Fibroblast of lung (primary cell): ENCODE measurements at regions not wholly inside any gene's neighbourhood (a gene's known extent, or its start where the extent isn't known, plus 50 kb on each side); places are given as distances from the start of the nearest gene placed in this dataset.

Experiments used
- DNase-seq, 2 donors: peaks; one replicate each; pipeline versions ENCODE4 v3.0.0 to v3.0.0-alpha.2; 2010; ENCODE audit warnings: low read depth in 2 of 2
- H2AFZ ChIP-seq: 2 replicates; pipeline ENCODE4 v1.5.1; 2012; ENCODE audit warnings: low read length, control low read depth, inconsistent platforms
- H3K27ac ChIP-seq: 2 replicates; pipeline ENCODE4 v1.5.1; 2011; ENCODE audit warnings: low read length, control low read depth; ENCODE audit not compliant: insufficient read depth
- H3K27me3 ChIP-seq: 2 replicates; pipeline ENCODE4 v1.5.1; 2011; ENCODE audit warnings: mild to moderate bottlenecking, low read length; ENCODE audit not compliant: control insufficient read depth, insufficient read depth
- H3K36me3 ChIP-seq: 2 replicates; pipeline ENCODE4 v1.5.1; 2011; ENCODE audit warnings: low read length; ENCODE audit not compliant: control insufficient read depth, insufficient read depth
- H3K4me1 ChIP-seq: 2 replicates; pipeline ENCODE4 v1.5.1; 2011; ENCODE audit warnings: low read length; ENCODE audit not compliant: control insufficient read depth, insufficient read depth; ENCODE audit errors: extremely low read depth
- H3K4me2 ChIP-seq: 2 replicates; pipeline ENCODE4 v1.5.1; 2011; ENCODE audit warnings: low read length, control low read depth; ENCODE audit not compliant: insufficient read depth; ENCODE audit errors: extremely low read depth
- H3K4me3 ChIP-seq, 4 experiments: fragments of 200-600 bp in 1 of 4; sonication (generic) in 1 of 4; replicated peaks in 1 of 4; 2 replicates each; pipeline ENCODE4 v1.5.1; 2011 to 2016; ENCODE audit warnings: low read length in 4 of 4, low read depth in 3 of 4, mild to moderate bottlenecking in 3 of 4, control low read depth in 2 of 4, inconsistent platforms in 1 of 4, mixed read lengths in 1 of 4; ENCODE audit not compliant: insufficient read depth in 1 of 4; ENCODE audit errors: control extremely low read depth in 1 of 4
- H3K79me2 ChIP-seq: 2 replicates; pipeline ENCODE4 v1.5.1; 2012; ENCODE audit warnings: mild to moderate bottlenecking, low read length, inconsistent platforms; ENCODE audit not compliant: control insufficient read depth, insufficient read depth
- H3K9ac ChIP-seq: 2 replicates; pipeline ENCODE4 v1.5.1; 2011; ENCODE audit warnings: mild to moderate bottlenecking, low read length, control low read depth; ENCODE audit not compliant: insufficient read depth
- H3K9me3 ChIP-seq: 2 replicates; pipeline ENCODE4 v1.5.1; 2012; ENCODE audit warnings: low read depth, low read length; ENCODE audit not compliant: control insufficient read depth, insufficient read depth
- H4K20me1 ChIP-seq: 2 replicates; pipeline ENCODE4 v1.5.1; 2011; ENCODE audit warnings: low read length; ENCODE audit not compliant: control insufficient read depth, insufficient read depth; ENCODE audit errors: extremely low read depth
- EZH2 ChIP-seq: IDR thresholded peaks from 2 replicates; pipeline ENCODE4 v1.5.1; 2012; ENCODE audit warnings: low read length, control low read depth, mild to moderate bottlenecking; ENCODE audit errors: missing control alignments
- TF ChIP-seq, protein P1 (sequence below), 2 donors: IDR thresholded peaks in 1 of 2; conservative IDR thresholded peaks in 1 of 2; 1 replicate in 1 of 2; 2 replicates in 1 of 2; pipeline ENCODE4 v1.5.1; 2011 to 2012; ENCODE audit warnings: low read length in 2 of 2, control low read depth in 1 of 2, inconsistent platforms in 1 of 2, low read depth in 1 of 2, mild to moderate bottlenecking in 1 of 2

DNA sequence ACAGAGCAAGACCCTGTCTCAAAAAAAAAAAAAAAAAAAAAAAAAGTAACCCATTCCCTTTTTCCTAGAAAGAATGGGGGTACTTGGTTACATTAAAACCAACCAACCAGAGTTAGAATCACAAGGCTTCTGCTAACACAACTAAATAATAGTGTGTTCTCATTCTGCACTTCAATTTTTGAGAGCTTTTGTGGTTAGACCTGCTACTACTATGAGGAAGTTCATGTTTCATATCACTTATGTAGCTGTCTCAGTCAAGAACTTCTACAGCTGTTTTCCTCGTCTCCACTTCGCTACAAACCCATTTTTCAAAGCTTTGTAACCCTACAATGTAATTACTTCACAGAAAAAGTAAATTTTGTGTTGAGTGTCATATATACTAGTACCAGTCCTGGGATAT is 58.3 kb downstream of the PDHA2 start:
- H3K4me2 ChIP-seq: no peak overlapping the region
- TF ChIP-seq, protein P1, sequence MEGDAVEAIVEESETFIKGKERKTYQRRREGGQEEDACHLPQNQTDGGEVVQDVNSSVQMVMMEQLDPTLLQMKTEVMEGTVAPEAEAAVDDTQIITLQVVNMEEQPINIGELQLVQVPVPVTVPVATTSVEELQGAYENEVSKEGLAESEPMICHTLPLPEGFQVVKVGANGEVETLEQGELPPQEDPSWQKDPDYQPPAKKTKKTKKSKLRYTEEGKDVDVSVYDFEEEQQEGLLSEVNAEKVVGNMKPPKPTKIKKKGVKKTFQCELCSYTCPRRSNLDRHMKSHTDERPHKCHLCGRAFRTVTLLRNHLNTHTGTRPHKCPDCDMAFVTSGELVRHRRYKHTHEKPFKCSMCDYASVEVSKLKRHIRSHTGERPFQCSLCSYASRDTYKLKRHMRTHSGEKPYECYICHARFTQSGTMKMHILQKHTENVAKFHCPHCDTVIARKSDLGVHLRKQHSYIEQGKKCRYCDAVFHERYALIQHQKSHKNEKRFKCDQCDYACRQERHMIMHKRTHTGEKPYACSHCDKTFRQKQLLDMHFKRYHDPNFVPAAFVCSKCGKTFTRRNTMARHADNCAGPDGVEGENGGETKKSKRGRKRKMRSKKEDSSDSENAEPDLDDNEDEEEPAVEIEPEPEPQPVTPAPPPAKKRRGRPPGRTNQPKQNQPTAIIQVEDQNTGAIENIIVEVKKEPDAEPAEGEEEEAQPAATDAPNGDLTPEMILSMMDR (conservative IDR thresholded peaks at IDR 0.05 in 1 of 2, IDR thresholded peaks at IDR 0.05 in 1 of 2; ENCODE audit: low read depth in 1 of 2, low read length in 2 of 2): no peak
- no peak for TF ChIP-seq EZH2
- H3K4me1 ChIP-seq: no peaks in the 10 kb centered on the region
- no peak overlapping the region for H3K4me3 ChIP-seq
- no peaks in the 10 kb centered on the region for H3K9me3 ChIP-seq
- H3K27ac ChIP-seq: no peak overlapping the region
- H4K20me1 ChIP-seq: no peaks in the 10 kb centered on the region
- no peaks in the 10 kb centered on the region for H3K79me2 ChIP-seq
- H3K27me3 ChIP-seq: no peaks in the 10 kb centered on the region
- no peak for DNase-seq
- no peak overlapping the region for H3K9ac ChIP-seq
- H2AFZ ChIP-seq: no peak overlapping the region
- H3K36me3 ChIP-seq: no peaks in the 10 kb centered on the region

DNA sequence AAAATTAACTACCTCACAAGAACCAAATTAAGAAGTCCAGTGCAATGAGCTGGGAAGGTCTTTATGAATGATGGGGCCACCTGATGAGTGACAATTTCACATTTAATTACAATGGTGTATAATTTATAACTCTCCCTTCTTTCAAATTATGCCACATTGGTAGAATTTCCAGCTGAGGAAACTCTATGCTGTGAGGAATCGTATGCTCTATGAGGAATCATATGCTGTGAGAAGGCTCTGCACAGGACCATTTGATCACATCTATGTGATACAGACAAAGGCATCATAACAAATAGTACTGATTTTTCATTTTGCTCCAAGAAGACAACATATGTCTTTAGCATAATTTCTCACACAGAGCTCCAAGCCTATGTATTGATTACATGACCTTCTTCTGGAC is 69.3 kb downstream of the PDHA2 start:
- no peak overlapping the region for H3K9ac ChIP-seq
- H3K27me3 ChIP-seq: no peaks in the 10 kb centered on the region
- no peak for DNase-seq
- no peaks in the 10 kb centered on the region for H4K20me1 ChIP-seq
- no peaks in the 10 kb centered on the region for H3K9me3 ChIP-seq
- H3K4me2 ChIP-seq: no peak overlapping the region
- no peaks in the 10 kb centered on the region for H3K4me1 ChIP-seq
- H3K27ac ChIP-seq: no peak overlapping the region
- no peak overlapping the region for H3K4me3 ChIP-seq
- TF ChIP-seq, protein P1 (conservative IDR thresholded peaks at IDR 0.05 in 1 of 2, IDR thresholded peaks at IDR 0.05 in 1 of 2; ENCODE audit: low read depth in 1 of 2, low read length in 2 of 2): no peak
- TF ChIP-seq EZH2: no peak
- no peaks in the 10 kb centered on the region for H3K36me3 ChIP-seq
- no peak overlapping the region for H2AFZ ChIP-seq
- no peaks in the 10 kb centered on the region for H3K79me2 ChIP-seq

DNA sequence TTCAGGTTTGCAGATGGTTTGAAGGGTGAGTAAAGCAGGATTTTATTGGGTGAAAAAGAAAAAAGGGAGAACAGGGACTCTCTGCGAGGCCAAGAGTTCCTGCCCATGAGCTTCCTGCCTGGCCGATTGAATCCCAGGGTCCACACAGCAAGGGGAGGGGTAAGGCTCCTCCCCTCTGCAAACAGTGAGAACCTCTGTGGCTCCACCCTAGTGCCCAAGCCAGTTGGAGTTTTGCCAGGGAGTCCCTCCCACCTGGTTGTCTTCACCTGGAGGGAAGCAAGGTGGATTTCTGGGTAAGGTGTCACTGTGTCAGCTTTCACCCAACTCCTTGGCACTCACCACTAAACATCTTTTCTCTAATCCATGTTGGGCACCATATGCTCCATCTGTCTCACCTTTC is 70.9 kb downstream of the PDHA2 start:
- no peaks in the 10 kb centered on the region for H3K4me1 ChIP-seq
- no peak for TF ChIP-seq EZH2
- TF ChIP-seq, protein P1 (conservative IDR thresholded peaks at IDR 0.05 in 1 of 2, IDR thresholded peaks at IDR 0.05 in 1 of 2; ENCODE audit: low read depth in 1 of 2, low read length in 2 of 2): no peak
- H3K9me3 ChIP-seq: no peaks in the 10 kb centered on the region
- no peaks in the 10 kb centered on the region for H3K79me2 ChIP-seq
- H4K20me1 ChIP-seq: no peaks in the 10 kb centered on the region
- no peak overlapping the region for H2AFZ ChIP-seq
- DNase-seq: no peak
- no peak overlapping the region for H3K4me3 ChIP-seq
- no peak overlapping the region for H3K27ac ChIP-seq
- no peaks in the 10 kb centered on the region for H3K36me3 ChIP-seq
- no peak overlapping the region for H3K4me2 ChIP-seq
- no peaks in the 10 kb centered on the region for H3K27me3 ChIP-seq
- H3K9ac ChIP-seq: no peak overlapping the region
